H9 (cell line): ENCODE measurements at regions not wholly inside any gene's neighbourhood (a gene's known extent, or its start where the extent isn't known, plus 50 kb on each side); places are given as distances from the start of the nearest gene placed in this dataset.

Experiments used
- DNase-seq: peaks from one replicate; pipeline ENCODE4 v3.0.0-alpha.2; 2017
- H2AFZ ChIP-seq: one replicate; pipeline ENCODE4 v1.6.1; 2013; ENCODE audit warnings: mild to moderate bottlenecking, low read length, control low read depth, moderate library complexity
- H2AK5ac ChIP-seq: 2 replicates; pipeline ENCODE4 v1.6.1; 2013; ENCODE audit warnings: low read length, control low read depth, mixed read lengths; ENCODE audit not compliant: insufficient read length
- H2BK120ac ChIP-seq: one replicate; pipeline ENCODE4 v1.6.1; 2013; ENCODE audit warnings: low read depth, mild to moderate bottlenecking, low read length, control low read depth, inconsistent platforms; ENCODE audit not compliant: poor library complexity, severe bottlenecking
- H2BK12ac ChIP-seq: 2 replicates; pipeline ENCODE4 v1.6.1; 2013; ENCODE audit warnings: low read length, control low read depth, mixed read lengths, low read depth; ENCODE audit not compliant: insufficient read length
- H2BK15ac ChIP-seq: 2 replicates; pipeline ENCODE4 v1.6.1; 2013; ENCODE audit warnings: low read depth, low read length, control low read depth
- H2BK20ac ChIP-seq: one replicate; pipeline ENCODE4 v1.6.1; 2013; ENCODE audit warnings: low read depth, mild to moderate bottlenecking, low read length, control low read depth, inconsistent platforms; ENCODE audit not compliant: poor library complexity, severe bottlenecking
- H2BK5ac ChIP-seq: 2 replicates; pipeline ENCODE4 v1.6.1; 2013; ENCODE audit warnings: low read length, control low read depth, mixed read lengths; ENCODE audit not compliant: insufficient read length
- H3K14ac ChIP-seq: 2 replicates; pipeline ENCODE4 v1.6.1; 2013; ENCODE audit warnings: low read length, control low read depth; ENCODE audit not compliant: insufficient read depth
- H3K18ac ChIP-seq: 2 replicates; pipeline ENCODE4 v1.6.1; 2013; ENCODE audit warnings: low read depth, mild to moderate bottlenecking, mixed read lengths, low read length, control low read depth; ENCODE audit not compliant: insufficient read length
- H3K23ac ChIP-seq: 2 replicates; pipeline ENCODE4 v1.6.1; 2013; ENCODE audit warnings: low read length, control low read depth, mixed read lengths, low read depth; ENCODE audit not compliant: insufficient read length
- H3K23me2 ChIP-seq: 2 replicates; pipeline ENCODE4 v1.6.1; 2013; ENCODE audit warnings: low read depth, mild to moderate bottlenecking, mixed read lengths, low read length, control low read depth; ENCODE audit not compliant: insufficient read length, poor library complexity, severe bottlenecking
- H3K27ac ChIP-seq: 2 replicates; pipeline ENCODE4 v1.5.1; 2013; ENCODE audit warnings: low read length, control low read depth, mixed read lengths, low read depth; ENCODE audit not compliant: insufficient read length
- H3K27me3 ChIP-seq: 2 replicates; pipeline ENCODE4 v1.6.1; 2013; ENCODE audit warnings: low read length, control low read depth, inconsistent platforms; ENCODE audit not compliant: insufficient read depth
- H3K4ac ChIP-seq: 2 replicates; pipeline ENCODE4 v1.6.1; 2013; ENCODE audit warnings: low read depth, mild to moderate bottlenecking, control low read depth, inconsistent platforms, low read length, moderate library complexity
- H3K4me1 ChIP-seq: 2 replicates; pipeline ENCODE4 v1.6.1; 2013; ENCODE audit warnings: low read length, control low read depth, inconsistent platforms; ENCODE audit not compliant: insufficient read depth
- H3K4me2 ChIP-seq: 2 replicates; pipeline ENCODE4 v1.6.1; 2013; ENCODE audit warnings: low read length, control low read depth, mixed read lengths; ENCODE audit not compliant: insufficient read length, insufficient read depth
- H3K56ac ChIP-seq: 2 replicates; pipeline ENCODE4 v1.6.1; 2013; ENCODE audit warnings: low read depth, mild to moderate bottlenecking, mixed read lengths, low read length, control low read depth; ENCODE audit not compliant: insufficient read length
- H3K79me1 ChIP-seq: 2 replicates; pipeline ENCODE4 v1.6.1; 2013; ENCODE audit warnings: low read depth, mild to moderate bottlenecking, moderate library complexity, low read length, control low read depth, inconsistent platforms; ENCODE audit not compliant: insufficient read depth, poor library complexity, severe bottlenecking
- H3K79me2 ChIP-seq: 2 replicates; pipeline ENCODE4 v1.6.1; 2013; ENCODE audit warnings: low read length, control low read depth, inconsistent platforms; ENCODE audit not compliant: insufficient read depth
- H3K9ac ChIP-seq: 2 replicates; pipeline ENCODE4 v1.6.1; 2013; ENCODE audit warnings: low read length, control low read depth, mixed read lengths; ENCODE audit not compliant: insufficient read length; ENCODE audit errors: extremely low read depth
- H3K9me3 ChIP-seq: one replicate; pipeline ENCODE4 v1.6.1; 2013; ENCODE audit warnings: low read depth, low read length, inconsistent platforms; ENCODE audit not compliant: control insufficient read depth
- H3T11ph ChIP-seq: one replicate; pipeline ENCODE4 v1.6.1; 2013; ENCODE audit warnings: mild to moderate bottlenecking, low read length, control low read depth, inconsistent platforms
- H4K20me1 ChIP-seq: one replicate; pipeline ENCODE4 v1.6.1; 2013; ENCODE audit not compliant: control insufficient read depth, insufficient read length, insufficient read depth
- H4K5ac ChIP-seq: 2 replicates; pipeline ENCODE4 v1.6.1; 2013; ENCODE audit warnings: low read depth, mild to moderate bottlenecking, mixed read lengths, low read length, control low read depth; ENCODE audit not compliant: insufficient read length
- H4K8ac ChIP-seq: replicated peaks from 2 replicates; pipeline ENCODE4 v1.6.1; 2013; ENCODE audit warnings: low read length, control low read depth, mixed read lengths, low read depth; ENCODE audit not compliant: insufficient read length
- H4K91ac ChIP-seq: 2 replicates; pipeline ENCODE4 v1.6.1; 2013; ENCODE audit warnings: low read depth, mild to moderate bottlenecking, moderate library complexity, mixed read lengths, low read length, control low read depth; ENCODE audit not compliant: insufficient read length
- H3K27ac Mint-ChIP-seq, 3 experiments: 2 replicates in 2 of 3; 3 replicates in 1 of 3; pipeline ENCODE4 v1.8.0; 2020 to 2021; ENCODE audit warnings: mixed read lengths in 3 of 3, mild to moderate bottlenecking in 1 of 3, moderate library complexity in 1 of 3
- H3K27me3 Mint-ChIP-seq: 2 replicates; pipeline ENCODE4 v1.8.0; 2021; ENCODE audit warnings: low read depth, mild to moderate bottlenecking, moderate library complexity, mixed read lengths
- H3K36me3 Mint-ChIP-seq, 3 experiments: 2 replicates in 2 of 3; 3 replicates in 1 of 3; pipeline ENCODE4 v1.8.0; 2020 to 2021; ENCODE audit warnings: low read depth in 3 of 3, mixed read lengths in 3 of 3; ENCODE audit not compliant: insufficient read depth in 1 of 3
- H3K4me1 Mint-ChIP-seq, 2 experiments: 2 replicates each; pipeline ENCODE4 v1.8.0; 2020; ENCODE audit warnings: mixed read lengths in 2 of 2
- H3K4me3 Mint-ChIP-seq, 2 experiments: 2 replicates in 1 of 2; 3 replicates in 1 of 2; pipeline ENCODE4 v1.8.0; 2020 to 2021; ENCODE audit warnings: mild to moderate bottlenecking in 2 of 2, mixed read lengths in 2 of 2, moderate library complexity in 1 of 2
- H3K9me3 Mint-ChIP-seq, 2 experiments: 2 replicates in 1 of 2; 3 replicates in 1 of 2; pipeline ENCODE4 v1.8.0; 2020; ENCODE audit warnings: mild to moderate bottlenecking in 2 of 2, mixed read lengths in 2 of 2, moderate library complexity in 1 of 2
- CTCF ChIP-seq: fragments of 200-600 bp; sonication (generic); conservative IDR thresholded peaks from 3 replicates; pipeline ENCODE4 v1.8.0; 2021; ENCODE audit warnings: antibody characterized with exemption, mild to moderate bottlenecking
- WGBS: extraction: QIAGEN DNeasy Blood & Tissue Kit; methylation state at CpG from one replicate; pipeline ENCODE4 v1.1.7; 2013; ENCODE audit warnings: missing lambda C conversion rate, low lambda C conversion rate, mixed read lengths; ENCODE audit not compliant: insufficient read length; ENCODE audit errors: extremely low coverage; 5-methylcytosine and 5-hydroxymethylcytosine counted together

GRCh38 chr15:26355472-26356074 is 417.3 kb downstream of the GABRB3 start:
- no peak overlapping the region for H2AK5ac ChIP-seq
- no peak overlapping the region for H2BK12ac ChIP-seq
- H3K9ac ChIP-seq, result no peak overlapping the region
- Mint-ChIP-seq H3K9me3 (no peaks in the 10 kb centered on the region), H3K4me3 (peak overlapping the region in 1 of 2 experiments; percentile 35; a peak in 1 of 5 replicates), H3K27me3 (no peaks in the 10 kb centered on the region; the same call in 1 of the 2 replicates), H3K4me1 (peaks cover 6% of the 10 kb centered on the region in 2 experiments), H3K27ac (peak overlapping the region in 1 of 3 experiments; percentile 14; a peak in 1 of 7 replicates), H3K36me3 (no peaks in the 10 kb centered on the region)
- no peak for DNase-seq
- no peak overlapping the region for H2BK15ac ChIP-seq
- H3K79me1 ChIP-seq, result no peaks in the 10 kb centered on the region
- no peaks in the 10 kb centered on the region for H3K23me2 ChIP-seq
- H2BK5ac ChIP-seq, result no peak overlapping the region
- H3K27ac ChIP-seq, result no peak overlapping the region
- H4K20me1 ChIP-seq, result no peaks in the 10 kb centered on the region
- H2BK20ac ChIP-seq, result no peak overlapping the region
- no peaks in the 10 kb centered on the region for H3K27me3 ChIP-seq
- H4K8ac ChIP-seq, result no peak overlapping the region
- H3K79me2 ChIP-seq, result no peaks in the 10 kb centered on the region
- TF ChIP-seq CTCF, result no peak
- no peak overlapping the region for H3K23ac ChIP-seq
- no peak overlapping the region for H3K14ac ChIP-seq
- H3K18ac ChIP-seq, result no peak overlapping the region
- H3K4me2 ChIP-seq, result no peak overlapping the region
- no CpG with 5 or more reads among the region's 8 CpGs for WGBS
- no peak overlapping the region for H3K56ac ChIP-seq
- H3T11ph ChIP-seq, result no peak overlapping the region
- H2AFZ ChIP-seq, result no peak overlapping the region
- no peak overlapping the region for H2BK120ac ChIP-seq
- H4K5ac ChIP-seq, result no peak overlapping the region
- no peak overlapping the region for H4K91ac ChIP-seq
- H3K4ac ChIP-seq, result no peak overlapping the region
- no peaks in the 10 kb centered on the region for H3K9me3 ChIP-seq
- 0 out of 2 replicates have a peak, but pooled peaks cover 2% of the 10 kb centered on the region for H3K4me1 ChIP-seq
